ENCODE measurements at regions not wholly inside any gene's neighbourhood (a gene's known extent, or its start where the extent isn't known, plus 50 kb on each side); places are given as distances from the start of the nearest gene placed in this dataset.

DNA sequence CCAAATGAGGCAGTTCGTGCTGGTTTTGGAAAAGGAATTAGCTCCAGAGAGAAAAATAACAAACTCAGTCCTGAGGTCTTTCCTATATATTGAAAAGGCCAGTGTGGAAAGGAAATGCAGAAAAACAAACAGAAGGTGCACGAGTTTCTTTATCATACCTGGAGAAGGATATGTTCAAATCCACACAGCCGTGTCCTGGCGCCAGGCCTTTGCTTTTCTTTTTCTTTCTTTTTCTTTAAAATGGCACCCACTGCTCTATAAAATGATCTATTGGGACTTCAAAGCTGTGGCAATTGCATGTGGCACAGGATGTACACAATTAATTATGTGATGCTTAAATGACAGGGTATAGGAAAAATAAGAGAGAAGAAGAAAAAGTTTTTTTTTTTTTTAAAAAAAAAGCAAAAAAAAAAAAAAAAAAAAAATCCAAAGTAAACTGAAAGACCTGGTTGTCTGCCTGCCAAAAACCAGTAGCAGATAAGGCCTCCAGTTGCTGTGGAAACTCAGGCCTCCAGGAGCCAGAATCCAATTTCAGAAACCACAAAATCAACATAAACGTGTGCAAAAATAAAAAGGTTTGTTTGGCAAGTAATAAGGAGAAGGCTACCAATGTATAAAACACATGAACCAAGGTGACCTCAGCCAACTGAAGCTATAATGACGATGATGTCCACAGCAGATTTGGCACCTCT is 957.6 kb upstream of the SOX9 start:
- WGBS: 63% methylated on average over 6 of the region's 6 CpGs
- intact Hi-C loops (cut with DNase I): no loop called here

GRCh38 chr17:71163813-71164122 is 957.1 kb upstream of the SOX9 start:
- DNase-seq (no peak), ATAC-seq (no peak)
- 76% methylated on average over 8 of the region's 8 CpGs for WGBS
- no peaks in the 10 kb centered on the region for H3K27me3 ChIP-seq (ENCODE audit: control insufficient read depth, insufficient read depth)
- intact Hi-C loops (cut with DNase I): no loop called here
- H3K27ac ChIP-seq (ENCODE audit: low read length): no peak overlapping the region
- no peak overlapping the region for H3K4me3 ChIP-seq (ENCODE audit: low read length)
- no peaks in the 10 kb centered on the region for H3K4me1 ChIP-seq (ENCODE audit: control insufficient read depth, insufficient read depth, low read length)
- no peaks in the 10 kb centered on the region for H3K9me3 ChIP-seq (ENCODE audit: control insufficient read depth, low read length)

More for the DNA sequence above, 957.6 kb upstream of the SOX9 start:
- Histone ChIP-seq H3K27ac (ENCODE audit: low read length) (no peak overlapping the region), H3K4me3 (ENCODE audit: low read length) (no peak overlapping the region), H3K27me3 (ENCODE audit: control insufficient read depth, insufficient read depth) (no peaks in the 10 kb centered on the region), H3K4me1 (ENCODE audit: control insufficient read depth, insufficient read depth, low read length) (no peaks in the 10 kb centered on the region), H3K9me3 (ENCODE audit: control insufficient read depth, low read length) (no peaks in the 10 kb centered on the region)
- DNase-seq (no peak), ATAC-seq (no peak)

DNA sequence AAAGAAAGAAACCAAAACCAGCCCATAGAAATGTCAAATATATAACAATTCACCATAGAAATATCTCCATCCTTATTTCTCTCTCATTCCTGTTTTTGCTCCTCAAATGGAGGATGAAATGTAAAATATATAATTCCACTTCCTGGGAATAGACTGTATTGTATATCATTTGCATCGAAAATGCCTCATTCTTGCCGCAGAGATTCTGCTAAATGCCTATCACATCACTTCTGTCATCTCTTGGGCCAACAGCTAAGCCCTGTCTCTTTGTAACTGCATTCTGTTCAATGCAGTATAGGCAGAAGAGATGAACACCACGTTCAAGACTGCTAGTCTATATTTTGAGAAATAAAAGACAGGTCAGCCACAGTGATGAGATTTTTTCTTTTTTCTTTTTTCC is 956.3 kb upstream of the SOX9 start:
- Histone ChIP-seq H3K27ac (ENCODE audit: low read length) (no peak overlapping the region), H3K4me3 (ENCODE audit: low read length) (no peak overlapping the region), H3K4me1 (ENCODE audit: control insufficient read depth, insufficient read depth, low read length) (no peaks in the 10 kb centered on the region), H3K9me3 (ENCODE audit: control insufficient read depth, low read length) (no peaks in the 10 kb centered on the region), H3K27me3 (ENCODE audit: control insufficient read depth, insufficient read depth) (no peaks in the 10 kb centered on the region)
- DNase-seq: no peak
- intact Hi-C loops (cut with DNase I): no loop called here
- ATAC-seq: no peak
- WGBS: 63% methylated on average over 3 of the region's 3 CpGs

- Histone ChIP-seq H3K27ac (ENCODE audit: low read length) (no peak overlapping the region), H3K27me3 (ENCODE audit: control insufficient read depth, insufficient read depth) (no peaks in the 10 kb centered on the region), H3K9me3 (ENCODE audit: control insufficient read depth, low read length) (no peaks in the 10 kb centered on the region), H3K4me3 (ENCODE audit: low read length) (no peak overlapping the region), H3K4me1 (ENCODE audit: control insufficient read depth, insufficient read depth, low read length) (no peaks in the 10 kb centered on the region)
- 50% methylated on average over 2 of the region's 2 CpGs for WGBS
- DNase-seq (no peak), ATAC-seq (no peak)
- intact Hi-C loops (cut with DNase I): no loop called here
Observed at GRCh38 chr17:71166311-71166710, 954.5 kb upstream of the SOX9 start.

DNA sequence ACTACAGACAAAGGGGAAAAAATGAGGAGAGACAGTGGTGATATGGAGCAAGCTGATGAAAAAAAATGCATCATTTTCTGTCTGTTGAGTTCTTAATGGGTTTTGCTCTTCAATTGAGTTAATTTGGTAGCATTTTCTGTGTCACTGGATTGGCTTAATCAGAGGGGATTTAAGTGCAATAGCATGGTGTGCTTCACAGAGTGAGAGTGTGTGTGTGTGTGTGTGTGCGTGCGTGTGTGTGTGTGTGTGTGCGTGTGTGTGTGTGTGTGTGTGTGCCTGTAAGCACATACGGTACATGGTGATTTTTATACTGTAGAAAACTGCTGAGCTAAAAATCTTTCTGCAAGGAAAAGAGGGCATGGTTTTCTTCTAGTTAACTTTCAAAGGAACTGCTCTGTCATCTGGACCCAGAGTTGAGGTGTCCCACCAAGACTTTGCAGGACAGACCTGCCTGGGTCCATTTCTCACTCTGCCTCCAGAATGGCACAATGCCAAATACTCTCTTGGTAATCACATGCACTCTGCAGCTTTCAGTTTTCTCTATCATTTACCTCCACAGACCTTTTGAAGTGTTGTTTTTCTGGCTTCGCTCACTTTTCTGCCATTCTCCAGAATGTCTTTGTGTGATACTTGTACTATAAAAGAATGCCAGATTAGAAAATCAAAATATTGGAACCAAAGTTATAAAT is 952.6 kb upstream of the SOX9 start:
- WGBS: 70% methylated on average over 5 of the region's 5 CpGs
- no peaks in the 10 kb centered on the region for H3K27me3 ChIP-seq (ENCODE audit: control insufficient read depth, insufficient read depth)
- H3K4me3 ChIP-seq (ENCODE audit: low read length): no peak overlapping the region
- no peak for ATAC-seq
- intact Hi-C loops (cut with DNase I): no loop called here
- no peak overlapping the region for H3K27ac ChIP-seq (ENCODE audit: low read length)
- DNase-seq: no peak
- H3K4me1 ChIP-seq (ENCODE audit: control insufficient read depth, insufficient read depth, low read length): no peaks in the 10 kb centered on the region
- no peaks in the 10 kb centered on the region for H3K9me3 ChIP-seq (ENCODE audit: control insufficient read depth, low read length)

GRCh38 chr17:71170070-71170469 is 950.8 kb upstream of the SOX9 start:
- intact Hi-C loops (cut with DNase I): no loop called here
- no peaks in the 10 kb centered on the region for H3K9me3 ChIP-seq (ENCODE audit: control insufficient read depth, low read length)
- H3K4me3 ChIP-seq (ENCODE audit: low read length): no peak overlapping the region
- DNase-seq (no peak), ATAC-seq (no peak)
- H3K27me3 ChIP-seq (ENCODE audit: control insufficient read depth, insufficient read depth): no peaks in the 10 kb centered on the region
- no peaks in the 10 kb centered on the region for H3K4me1 ChIP-seq (ENCODE audit: control insufficient read depth, insufficient read depth, low read length)
- H3K27ac ChIP-seq (ENCODE audit: low read length): no peak overlapping the region

DNA sequence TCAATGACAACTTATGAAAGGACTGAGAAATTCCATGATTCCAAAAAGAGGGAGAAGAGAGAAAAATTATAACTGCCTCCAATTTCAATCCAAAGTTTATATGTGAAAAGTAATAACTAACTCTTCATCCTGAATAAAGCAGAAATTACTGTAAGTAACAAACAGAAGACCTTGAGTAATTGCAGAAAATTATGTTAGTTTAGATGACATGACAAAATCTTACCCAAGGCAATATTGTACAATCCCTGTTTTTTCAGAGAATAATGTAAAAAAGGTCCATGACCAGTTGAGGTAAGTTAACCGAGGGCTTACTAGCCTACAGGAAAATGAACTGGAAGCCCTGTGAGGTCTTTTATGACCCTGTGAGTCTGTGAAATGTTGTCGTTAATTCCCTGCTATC is 949.5 kb upstream of the SOX9 start:
- Histone ChIP-seq H3K27me3 (ENCODE audit: control insufficient read depth, insufficient read depth) (no peaks in the 10 kb centered on the region), H3K9me3 (ENCODE audit: control insufficient read depth, low read length) (no peaks in the 10 kb centered on the region), H3K27ac (ENCODE audit: low read length) (no peak overlapping the region), H3K4me1 (ENCODE audit: control insufficient read depth, insufficient read depth, low read length) (no peaks in the 10 kb centered on the region), H3K4me3 (ENCODE audit: low read length) (no peak overlapping the region)
- DNase-seq (no peak), ATAC-seq (no peak)
- WGBS: 76% methylated on average over 2 of the region's 2 CpGs
- intact Hi-C loops (cut with DNase I): no loop called here

- intact Hi-C loops (cut with DNase I): no loop called here
- H3K4me1 ChIP-seq (ENCODE audit: control insufficient read depth, insufficient read depth, low read length): no peaks in the 10 kb centered on the region
- DNase-seq (no peak), ATAC-seq (no peak)
- WGBS: 69% methylated on average over 3 of the region's 3 CpGs
- no peak overlapping the region for H3K27ac ChIP-seq (ENCODE audit: low read length)
- H3K9me3 ChIP-seq (ENCODE audit: control insufficient read depth, low read length): no peaks in the 10 kb centered on the region
- H3K27me3 ChIP-seq (ENCODE audit: control insufficient read depth, insufficient read depth): no peaks in the 10 kb centered on the region
- no peak overlapping the region for H3K4me3 ChIP-seq (ENCODE audit: low read length)
Observed at GRCh38 chr17:71173991-71174390, 946.8 kb upstream of the SOX9 start.

GRCh38 chr17:71176331-71176730 is 944.5 kb upstream of the SOX9 start:
- Histone ChIP-seq H3K27ac (ENCODE audit: low read length) (no peak overlapping the region), H3K4me1 (ENCODE audit: control insufficient read depth, insufficient read depth, low read length) (no peaks in the 10 kb centered on the region), H3K27me3 (ENCODE audit: control insufficient read depth, insufficient read depth) (no peaks in the 10 kb centered on the region), H3K4me3 (ENCODE audit: low read length) (no peak overlapping the region), H3K9me3 (ENCODE audit: control insufficient read depth, low read length) (no peaks in the 10 kb centered on the region)
- ATAC-seq: no peak
- intact Hi-C loops (cut with DNase I): no loop called here
- DNase-seq: no peak
- WGBS: 49% methylated on average over 1 of the region's 1 CpG

DNA sequence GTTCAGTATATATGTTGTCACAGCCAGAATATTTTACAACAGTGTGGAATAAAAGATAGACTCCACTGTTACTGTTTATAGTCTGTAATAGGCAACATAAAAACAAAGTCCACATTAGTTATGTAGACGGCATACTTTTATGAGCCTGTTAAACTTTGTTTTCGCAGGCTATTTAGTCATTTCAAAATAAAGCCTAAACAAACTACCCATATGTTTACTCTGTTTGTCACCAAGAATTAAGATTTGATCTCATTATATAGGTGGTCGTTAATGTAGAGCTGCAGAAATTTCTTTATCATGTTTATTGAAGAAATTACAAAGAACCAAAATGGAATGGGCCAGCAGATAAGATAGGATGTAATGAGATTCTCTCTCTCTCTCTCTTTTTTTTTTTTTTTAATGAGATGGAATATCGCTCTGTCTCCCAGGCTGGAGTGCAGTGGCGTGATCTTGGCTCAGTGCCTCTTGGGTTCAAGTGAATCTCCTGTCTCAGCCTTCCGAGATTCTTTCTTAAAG is 943.8 kb upstream of the SOX9 start:
- 73% methylated on average over 6 of the region's 6 CpGs for WGBS
- no peak for DNase-seq
- no peak overlapping the region for H3K4me3 ChIP-seq (ENCODE audit: low read length)
- H3K27me3 ChIP-seq (ENCODE audit: control insufficient read depth, insufficient read depth): no peaks in the 10 kb centered on the region
- intact Hi-C loops (cut with DNase I): no loop called here
- no peaks in the 10 kb centered on the region for H3K4me1 ChIP-seq (ENCODE audit: control insufficient read depth, insufficient read depth, low read length)
- ATAC-seq: no peak
- no peak overlapping the region for H3K27ac ChIP-seq (ENCODE audit: low read length)
- H3K9me3 ChIP-seq (ENCODE audit: control insufficient read depth, low read length): no peaks in the 10 kb centered on the region

GRCh38 chr17:71180801-71181385 is 939.9 kb upstream of the SOX9 start:
- H3K4me1 ChIP-seq (ENCODE audit: control insufficient read depth, insufficient read depth, low read length): no peaks in the 10 kb centered on the region
- no peaks in the 10 kb centered on the region for H3K9me3 ChIP-seq (ENCODE audit: control insufficient read depth, low read length)
- ATAC-seq (no peak), DNase-seq (peak in 1 of 3 donors; percentile 45)
- intact Hi-C loops (cut with DNase I): no loop called here
- H3K27ac ChIP-seq (ENCODE audit: low read length): no peak overlapping the region
- no peak overlapping the region for H3K4me3 ChIP-seq (ENCODE audit: low read length)
- H3K27me3 ChIP-seq (ENCODE audit: control insufficient read depth, insufficient read depth): no peaks in the 10 kb centered on the region
- 34% methylated on average over 6 of the region's 6 CpGs for WGBS
